GM12892 (cell line): ENCODE measurements at regions not wholly inside any gene's neighbourhood (a gene's known extent, or its start where the extent isn't known, plus 50 kb on each side); places are given as distances from the start of the nearest gene placed in this dataset.

Experiments
- POLR2A ChIP-seq: IDR thresholded peaks from 2 replicates; pipeline ENCODE4 v1.6.1; 2011; ENCODE audit warnings: low read depth, low read length, control low read depth
- POLR2AphosphoS5 ChIP-seq: IDR thresholded peaks from 2 replicates; pipeline ENCODE4 v1.6.1; 2011; ENCODE audit warnings: low read depth, low read length, control low read depth
- TAF1 ChIP-seq: IDR thresholded peaks from 2 replicates; pipeline ENCODE4 v1.6.1; 2011; ENCODE audit warnings: low read depth, mild to moderate bottlenecking, control low read depth, low read length, borderline replicate concordance

DNA sequence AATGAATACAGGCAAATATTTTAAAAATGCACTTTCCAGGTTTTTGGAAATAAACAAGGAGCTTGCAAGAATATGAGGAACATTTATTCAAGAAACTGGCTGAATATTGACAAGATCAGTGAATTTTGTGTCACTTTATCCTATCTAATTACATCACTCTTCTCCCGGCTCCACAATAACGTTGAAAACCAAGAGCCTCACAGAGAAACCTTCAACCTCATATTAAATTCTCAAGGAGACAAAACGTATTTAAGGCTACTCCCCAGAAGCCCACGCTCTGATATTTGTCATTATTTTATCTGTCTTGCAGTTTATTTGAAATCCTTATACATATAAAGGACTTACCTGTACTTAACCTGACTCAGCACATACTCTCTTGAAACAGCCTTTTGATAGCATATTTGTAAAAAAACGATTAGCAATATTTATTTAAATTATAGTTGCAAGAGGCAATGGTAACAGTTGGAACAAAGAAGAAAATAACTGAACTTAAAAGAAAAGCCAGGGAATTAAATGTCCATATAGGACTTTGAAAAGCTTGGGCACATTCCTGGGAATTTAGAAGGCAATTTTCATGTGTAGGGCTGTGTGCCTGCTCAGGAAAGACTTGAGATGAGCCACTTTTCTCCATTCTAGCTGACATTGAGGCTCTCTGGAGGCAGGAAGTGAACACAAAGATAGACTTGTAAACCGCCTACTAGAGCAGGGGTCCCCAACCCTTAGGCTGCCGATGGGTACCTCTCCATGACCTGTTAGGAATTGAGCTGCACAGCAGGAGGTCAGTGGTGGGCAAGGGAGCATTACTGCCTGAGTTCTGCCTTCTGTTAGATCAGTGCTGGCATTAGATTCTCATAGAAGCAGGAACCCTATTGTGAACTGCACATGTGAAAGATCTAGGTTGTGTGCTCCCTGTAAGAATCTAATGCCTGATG is 636.4 kb downstream of the SLC16A7 start:
- TF ChIP-seq POLR2A, result no peak
- no peak for TF ChIP-seq POLR2AphosphoS5
- no peak for TF ChIP-seq TAF1
